ENCODE measurements at regions not wholly inside any gene's neighbourhood (a gene's known extent, or its start where the extent isn't known, plus 50 kb on each side); places are given as distances from the start of the nearest gene placed in this dataset.
"Not testable (repeated sequence)": the region's sequence is repeated elsewhere in the genome, so short reads cannot be mapped to it uniquely, and the experiment has no call there.

- DNase-seq: no peak
These were observed 262.6 kb downstream of the STIM2 start for GRCh38 chr4:27123123-27123768.

GRCh38 chr4:27123769-27124124 is 263.1 kb downstream of the STIM2 start:
- no peak for DNase-seq

- not testable (repeated sequence) for DNase-seq
These were observed 266.3 kb downstream of the STIM2 start for GRCh38 chr4:27126895-27127294.

- no peak for DNase-seq
These were observed 267.8 kb downstream of the STIM2 start for GRCh38 chr4:27128443-27128842.

GRCh38 chr4:27129871-27130366 is 269.3 kb downstream of the STIM2 start:
- DNase-seq: no peak

GRCh38 chr4:27132497-27132896 is 271.9 kb downstream of the STIM2 start:
- DNase-seq: no peak

GRCh38 chr4:27140486-27140885 is 279.8 kb downstream of the STIM2 start:
- no peak for DNase-seq

- DNase-seq: no peak
These were observed 280.9 kb downstream of the STIM2 start for GRCh38 chr4:27141530-27141929.

- DNase-seq: no peak
These were observed 282.2 kb downstream of the STIM2 start for GRCh38 chr4:27142841-27143240.

GRCh38 chr4:27145597-27145996 is 285.0 kb downstream of the STIM2 start:
- DNase-seq: no peak

GRCh38 chr4:27148211-27148895 is 287.7 kb downstream of the STIM2 start:
- DNase-seq: no peak

- DNase-seq: no peak
These were observed 289.0 kb downstream of the STIM2 start for GRCh38 chr4:27149541-27150212.

GRCh38 chr4:27152703-27153102 is 292.1 kb downstream of the STIM2 start:
- no peak for DNase-seq

GRCh38 chr4:27154706-27155105 is 294.1 kb downstream of the STIM2 start:
- DNase-seq: no peak

- no peak for DNase-seq
These were observed 300.6 kb downstream of the STIM2 start for GRCh38 chr4:27161191-27161590.

GRCh38 chr4:27168783-27169182 is 308.1 kb downstream of the STIM2 start:
- no peak for DNase-seq

- DNase-seq: no peak
These were observed 312.6 kb downstream of the STIM2 start for GRCh38 chr4:27173280-27173679.

- DNase-seq: no peak
These were observed 315.8 kb downstream of the STIM2 start for GRCh38 chr4:27176400-27176799.

- no peak for DNase-seq
These were observed 316.2 kb downstream of the STIM2 start for GRCh38 chr4:27176881-27177280.

- DNase-seq: no peak
These were observed 317.4 kb downstream of the STIM2 start for GRCh38 chr4:27178061-27178460.

- DNase-seq: no peak
These were observed 321.1 kb downstream of the STIM2 start for GRCh38 chr4:27181693-27182092.

- no peak for DNase-seq
These were observed 321.6 kb downstream of the STIM2 start for GRCh38 chr4:27182211-27182610.

GRCh38 chr4:27184508-27185155 is 324.0 kb downstream of the STIM2 start:
- no peak for DNase-seq

- DNase-seq: no peak
These were observed 326.1 kb downstream of the STIM2 start for GRCh38 chr4:27186710-27187109.
